Neural progenitor cell (in vitro differentiated cells): ENCODE measurements at regions not wholly inside any gene's neighbourhood (a gene's known extent, or its start where the extent isn't known, plus 50 kb on each side); places are given as distances from the start of the nearest gene placed in this dataset.

Experiments
- EZH2 ChIP-seq: fragments of 200-600 bp; sonication (generic); IDR thresholded peaks from 2 replicates; pipeline ENCODE4 v1.6.1; 2017; ENCODE audit warnings: antibody characterized with exemption, mild to moderate bottlenecking, moderate library complexity
- EZH2phosphoT487 ChIP-seq: fragments of 200-600 bp; sonication (generic); IDR thresholded peaks from 2 replicates; pipeline ENCODE4 v1.6.1; 2017; ENCODE audit warnings: antibody characterized with exemption
- TF ChIP-seq, protein P1 (sequence below): fragments of 200-600 bp; sonication (generic); IDR thresholded peaks from 2 replicates; pipeline ENCODE4 v1.5.1; 2017; ENCODE audit warnings: antibody characterized with exemption, mild to moderate bottlenecking

- TF ChIP-seq, protein P1, sequence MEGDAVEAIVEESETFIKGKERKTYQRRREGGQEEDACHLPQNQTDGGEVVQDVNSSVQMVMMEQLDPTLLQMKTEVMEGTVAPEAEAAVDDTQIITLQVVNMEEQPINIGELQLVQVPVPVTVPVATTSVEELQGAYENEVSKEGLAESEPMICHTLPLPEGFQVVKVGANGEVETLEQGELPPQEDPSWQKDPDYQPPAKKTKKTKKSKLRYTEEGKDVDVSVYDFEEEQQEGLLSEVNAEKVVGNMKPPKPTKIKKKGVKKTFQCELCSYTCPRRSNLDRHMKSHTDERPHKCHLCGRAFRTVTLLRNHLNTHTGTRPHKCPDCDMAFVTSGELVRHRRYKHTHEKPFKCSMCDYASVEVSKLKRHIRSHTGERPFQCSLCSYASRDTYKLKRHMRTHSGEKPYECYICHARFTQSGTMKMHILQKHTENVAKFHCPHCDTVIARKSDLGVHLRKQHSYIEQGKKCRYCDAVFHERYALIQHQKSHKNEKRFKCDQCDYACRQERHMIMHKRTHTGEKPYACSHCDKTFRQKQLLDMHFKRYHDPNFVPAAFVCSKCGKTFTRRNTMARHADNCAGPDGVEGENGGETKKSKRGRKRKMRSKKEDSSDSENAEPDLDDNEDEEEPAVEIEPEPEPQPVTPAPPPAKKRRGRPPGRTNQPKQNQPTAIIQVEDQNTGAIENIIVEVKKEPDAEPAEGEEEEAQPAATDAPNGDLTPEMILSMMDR, result no peak
- TF ChIP-seq EZH2phosphoT487 (no peak), EZH2 (no peak)
Observed at GRCh38 chr11:119856681-119857485, 127.9 kb upstream of the NECTIN1 start.
